ENCODE measurements at regions not wholly inside any gene's neighbourhood (a gene's known extent, or its start where the extent isn't known, plus 50 kb on each side); places are given as distances from the start of the nearest gene placed in this dataset.

DNA sequence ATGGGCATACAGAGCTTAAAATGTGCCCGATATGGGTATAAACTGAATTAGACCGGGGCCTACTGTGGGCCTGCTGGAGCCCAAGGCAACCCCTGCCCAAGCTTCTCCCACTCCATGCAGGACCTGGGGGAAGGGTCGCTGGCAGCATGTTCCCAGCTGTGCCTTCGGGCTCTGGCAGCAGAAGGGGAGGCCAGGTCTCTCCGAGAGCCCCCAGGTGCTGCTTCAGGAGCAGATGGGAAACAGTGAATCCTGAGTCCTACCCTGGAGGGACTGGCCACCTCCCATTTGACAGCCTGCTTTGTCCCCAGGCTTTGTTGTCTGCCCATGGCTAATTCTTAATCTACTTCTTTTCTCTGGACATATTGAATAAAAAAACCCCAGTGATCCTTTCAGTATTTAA is 315.6 kb upstream of the B3GAT1 start:
- ATAC-seq (no peak), DNase-seq (no peak)
- Histone ChIP-seq H3K36me3 (no peaks in the 10 kb centered on the region), H3K4me1 (no peaks in the 10 kb centered on the region), H3K27ac (no peak overlapping the region), H3K27me3 (peaks cover 0 to 84% (median 4%) of the 10 kb centered on the region in 9 donors), H3K9me3 (no peaks in the 10 kb centered on the region), H3K4me3 (no peak overlapping the region)
- intact Hi-C loops (cut with DNase I), result no loop called here
- no peak for TF ChIP-seq POLR2A (IDR thresholded peaks at IDR 0.05)
- TF ChIP-seq, protein P1, sequence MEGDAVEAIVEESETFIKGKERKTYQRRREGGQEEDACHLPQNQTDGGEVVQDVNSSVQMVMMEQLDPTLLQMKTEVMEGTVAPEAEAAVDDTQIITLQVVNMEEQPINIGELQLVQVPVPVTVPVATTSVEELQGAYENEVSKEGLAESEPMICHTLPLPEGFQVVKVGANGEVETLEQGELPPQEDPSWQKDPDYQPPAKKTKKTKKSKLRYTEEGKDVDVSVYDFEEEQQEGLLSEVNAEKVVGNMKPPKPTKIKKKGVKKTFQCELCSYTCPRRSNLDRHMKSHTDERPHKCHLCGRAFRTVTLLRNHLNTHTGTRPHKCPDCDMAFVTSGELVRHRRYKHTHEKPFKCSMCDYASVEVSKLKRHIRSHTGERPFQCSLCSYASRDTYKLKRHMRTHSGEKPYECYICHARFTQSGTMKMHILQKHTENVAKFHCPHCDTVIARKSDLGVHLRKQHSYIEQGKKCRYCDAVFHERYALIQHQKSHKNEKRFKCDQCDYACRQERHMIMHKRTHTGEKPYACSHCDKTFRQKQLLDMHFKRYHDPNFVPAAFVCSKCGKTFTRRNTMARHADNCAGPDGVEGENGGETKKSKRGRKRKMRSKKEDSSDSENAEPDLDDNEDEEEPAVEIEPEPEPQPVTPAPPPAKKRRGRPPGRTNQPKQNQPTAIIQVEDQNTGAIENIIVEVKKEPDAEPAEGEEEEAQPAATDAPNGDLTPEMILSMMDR (IDR thresholded peaks at IDR 0.05), result no peak
- 73 to 100% (median 82%) methylated on average over 2 to 5 of the region's 5 CpGs for WGBS, 4 donors

DNA sequence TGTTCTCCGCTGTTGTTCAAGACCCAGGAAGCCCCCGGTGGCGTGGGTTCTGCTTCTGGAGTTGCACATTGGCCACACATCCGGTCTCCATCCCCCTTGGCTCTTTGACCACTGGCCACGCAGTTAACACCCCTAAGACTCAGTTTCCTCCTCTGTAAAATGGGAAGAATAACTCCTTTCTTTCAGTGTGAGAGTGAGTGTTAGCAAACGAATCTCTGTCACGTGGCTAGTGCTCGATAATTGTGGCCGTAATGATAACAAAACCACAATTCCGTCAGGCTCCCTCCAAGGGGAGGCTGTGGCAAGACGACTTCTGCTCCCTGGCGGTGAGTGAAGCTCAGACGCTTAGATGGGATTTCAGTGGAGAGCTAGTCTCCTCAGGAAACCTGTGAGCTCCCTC is 315.2 kb upstream of the B3GAT1 start:
- no peak overlapping the region for H3K4me3 ChIP-seq
- no peak for DNase-seq
- no peaks in the 10 kb centered on the region for H3K9me3 ChIP-seq
- ATAC-seq, result no peak
- WGBS, 4 donors, result 76 to 80% (median 78%) methylated on average over 13 of the region's 13 CpGs
- H3K4me1 ChIP-seq, result no peaks in the 10 kb centered on the region
- no peaks in the 10 kb centered on the region for H3K36me3 ChIP-seq
- H3K27ac ChIP-seq, result no peak overlapping the region
- H3K27me3 ChIP-seq, result peaks cover 0 to 80% (median 4%) of the 10 kb centered on the region in 9 donors
- no peak for TF ChIP-seq POLR2A (IDR thresholded peaks at IDR 0.05)
- TF ChIP-seq, protein P1 (IDR thresholded peaks at IDR 0.05), result no peak
- intact Hi-C loops (cut with DNase I), result no loop called here

DNA sequence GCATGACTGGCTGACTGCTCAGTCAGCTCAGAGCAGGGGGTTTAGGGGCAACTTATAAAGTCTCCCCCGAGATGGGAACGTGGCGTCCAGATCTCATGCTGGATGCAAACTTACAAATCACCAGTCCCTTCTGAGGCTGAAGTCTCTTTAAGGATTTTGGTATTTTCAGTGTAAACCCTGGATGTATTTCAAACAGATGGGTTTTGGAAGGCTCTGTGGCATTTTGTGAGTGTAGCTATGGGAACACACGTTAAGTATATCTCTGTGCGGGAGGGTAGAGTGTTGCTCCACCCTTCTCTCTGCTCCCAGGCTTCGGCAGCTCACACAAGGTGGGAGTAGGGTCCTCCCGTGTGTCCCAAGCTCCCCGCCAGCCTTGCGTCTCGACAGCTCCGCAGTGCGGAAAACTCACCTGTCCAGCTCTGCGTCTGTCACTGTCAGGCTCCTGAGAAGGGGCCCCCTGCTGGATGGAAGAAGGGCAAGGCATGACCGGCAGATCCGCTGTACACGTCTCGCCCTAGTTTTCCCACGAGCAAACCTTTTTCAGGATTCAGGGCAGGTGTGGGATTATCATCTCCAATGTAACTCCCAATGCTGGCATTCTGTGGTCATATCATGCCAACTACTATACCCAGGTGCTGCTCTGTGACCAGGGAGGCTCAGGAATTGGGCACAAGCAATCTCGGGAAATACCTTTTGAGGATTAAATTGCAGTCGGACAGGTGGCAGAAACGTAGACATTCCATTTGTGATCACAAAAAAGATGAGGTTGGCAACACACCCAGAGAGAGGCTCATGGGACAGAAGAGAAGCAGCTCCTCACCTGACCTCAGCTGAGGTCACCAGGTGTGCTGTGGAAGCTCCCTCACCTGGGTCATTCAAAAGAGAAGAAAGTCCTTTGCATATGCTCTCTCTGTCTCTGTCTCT is 313.9 kb upstream of the B3GAT1 start:
- H3K27me3 ChIP-seq, result peaks cover 0 to 68% (median 0%) of the 10 kb centered on the region in 9 donors
- H3K27ac ChIP-seq, result no peak overlapping the region
- peak in 1 of 4 donors; percentile 20 for ATAC-seq
- no peak for TF ChIP-seq POLR2A (IDR thresholded peaks at IDR 0.05)
- TF ChIP-seq, protein P1 (IDR thresholded peaks at IDR 0.05), result no peak
- 62 to 70% (median 64%) methylated on average over 14 to 21 of the region's 21 CpGs for WGBS, 4 donors
- no peak overlapping the region for H3K4me3 ChIP-seq
- intact Hi-C loops (cut with DNase I), result no loop called here
- peaks cover 0 to 6% (median 0%) of the 10 kb centered on the region in 12 donors for H3K9me3 ChIP-seq
- H3K4me1 ChIP-seq, result no peaks in the 10 kb centered on the region
- no peaks in the 10 kb centered on the region for H3K36me3 ChIP-seq
- no peak for DNase-seq

DNA sequence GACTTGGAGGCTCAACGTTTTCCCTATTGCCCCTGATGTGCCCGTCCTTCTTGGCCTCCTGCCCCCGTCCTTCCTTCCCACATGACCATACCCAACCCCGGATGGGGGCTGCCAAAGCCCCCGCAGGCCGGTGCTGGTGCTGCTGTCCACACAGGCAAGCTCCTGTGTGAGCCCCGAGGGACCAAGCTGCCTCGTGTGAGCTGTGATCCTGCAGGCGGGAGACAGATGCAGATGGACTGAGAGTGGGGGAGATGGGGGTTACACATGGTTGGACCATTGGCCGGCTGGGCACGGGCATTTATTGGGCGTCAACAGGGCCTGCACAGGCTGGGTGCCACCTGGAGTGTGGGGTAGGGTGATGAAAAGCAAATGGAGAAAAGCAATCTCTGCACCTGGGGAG is 313.2 kb upstream of the B3GAT1 start:
- no peak overlapping the region for H3K4me3 ChIP-seq
- TF ChIP-seq, protein P1 (IDR thresholded peaks at IDR 0.05), result no peak
- no peak for TF ChIP-seq POLR2A (IDR thresholded peaks at IDR 0.05)
- no peaks in the 10 kb centered on the region for H3K36me3 ChIP-seq
- no peak for DNase-seq
- peaks cover 0 to 61% (median 0%) of the 10 kb centered on the region in 9 donors for H3K27me3 ChIP-seq
- no peak for ATAC-seq
- peaks cover 0 to 8% (median 0%) of the 10 kb centered on the region in 12 donors for H3K9me3 ChIP-seq
- H3K4me1 ChIP-seq, result no peaks in the 10 kb centered on the region
- intact Hi-C loops (cut with DNase I), result no loop called here
- 65 to 73% (median 69%) methylated on average over 8 to 12 of the region's 12 CpGs for WGBS, 4 donors
- no peak overlapping the region for H3K27ac ChIP-seq

Data from heart left ventricle (tissue), 16 donors.